ENCODE measurements at regions not wholly inside any gene's neighbourhood (a gene's known extent, or its start where the extent isn't known, plus 50 kb on each side); places are given as distances from the start of the nearest gene placed in this dataset.

DNA sequence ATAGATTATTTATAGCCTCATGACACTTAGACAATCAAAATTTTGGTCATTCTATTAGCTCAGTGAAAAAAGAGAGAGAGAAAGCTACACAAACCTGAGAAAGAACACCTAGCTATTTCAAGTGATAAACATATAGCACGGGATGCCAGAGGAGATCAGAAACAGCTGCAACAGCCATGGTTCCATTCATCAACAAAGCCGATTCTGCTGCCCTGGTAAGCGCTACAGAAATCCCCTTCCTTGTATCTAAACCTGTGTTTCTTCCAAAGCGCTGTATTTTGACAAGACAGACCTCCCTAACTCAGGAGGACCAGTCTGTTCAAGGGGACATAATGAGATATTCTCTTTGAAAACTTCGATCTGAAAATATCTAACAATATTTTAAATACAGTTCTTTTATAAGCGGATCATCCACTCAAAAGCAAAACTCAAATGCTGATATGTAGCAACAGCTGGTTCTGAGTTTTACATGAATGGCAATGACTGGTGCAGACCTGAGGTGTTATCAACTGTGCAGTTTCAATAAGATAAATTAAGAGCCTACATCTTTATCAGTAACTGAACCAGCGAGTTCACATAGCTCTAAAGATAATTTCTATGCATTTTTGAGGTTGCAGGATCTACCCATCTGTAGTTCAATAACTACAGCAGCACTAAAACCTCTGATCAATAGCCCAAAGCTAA, 447.8 kb downstream of the FRK start:
- no peaks in the 10 kb centered on the region for H3K36me3 ChIP-seq
- 72 to 75% methylated on average over 7 of the region's 7 CpGs for WGBS, 2 donors
- TF ChIP-seq POLR2A (IDR thresholded peaks at IDR 0.05) = no peak
- no peak for TF ChIP-seq POLR2AphosphoS5 (IDR thresholded peaks at IDR 0.05)
- no peak for TF ChIP-seq EP300 (IDR thresholded peaks at IDR 0.05)
- TF ChIP-seq, protein P1, sequence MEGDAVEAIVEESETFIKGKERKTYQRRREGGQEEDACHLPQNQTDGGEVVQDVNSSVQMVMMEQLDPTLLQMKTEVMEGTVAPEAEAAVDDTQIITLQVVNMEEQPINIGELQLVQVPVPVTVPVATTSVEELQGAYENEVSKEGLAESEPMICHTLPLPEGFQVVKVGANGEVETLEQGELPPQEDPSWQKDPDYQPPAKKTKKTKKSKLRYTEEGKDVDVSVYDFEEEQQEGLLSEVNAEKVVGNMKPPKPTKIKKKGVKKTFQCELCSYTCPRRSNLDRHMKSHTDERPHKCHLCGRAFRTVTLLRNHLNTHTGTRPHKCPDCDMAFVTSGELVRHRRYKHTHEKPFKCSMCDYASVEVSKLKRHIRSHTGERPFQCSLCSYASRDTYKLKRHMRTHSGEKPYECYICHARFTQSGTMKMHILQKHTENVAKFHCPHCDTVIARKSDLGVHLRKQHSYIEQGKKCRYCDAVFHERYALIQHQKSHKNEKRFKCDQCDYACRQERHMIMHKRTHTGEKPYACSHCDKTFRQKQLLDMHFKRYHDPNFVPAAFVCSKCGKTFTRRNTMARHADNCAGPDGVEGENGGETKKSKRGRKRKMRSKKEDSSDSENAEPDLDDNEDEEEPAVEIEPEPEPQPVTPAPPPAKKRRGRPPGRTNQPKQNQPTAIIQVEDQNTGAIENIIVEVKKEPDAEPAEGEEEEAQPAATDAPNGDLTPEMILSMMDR (IDR thresholded peaks at IDR 0.05) = no peak

DNA sequence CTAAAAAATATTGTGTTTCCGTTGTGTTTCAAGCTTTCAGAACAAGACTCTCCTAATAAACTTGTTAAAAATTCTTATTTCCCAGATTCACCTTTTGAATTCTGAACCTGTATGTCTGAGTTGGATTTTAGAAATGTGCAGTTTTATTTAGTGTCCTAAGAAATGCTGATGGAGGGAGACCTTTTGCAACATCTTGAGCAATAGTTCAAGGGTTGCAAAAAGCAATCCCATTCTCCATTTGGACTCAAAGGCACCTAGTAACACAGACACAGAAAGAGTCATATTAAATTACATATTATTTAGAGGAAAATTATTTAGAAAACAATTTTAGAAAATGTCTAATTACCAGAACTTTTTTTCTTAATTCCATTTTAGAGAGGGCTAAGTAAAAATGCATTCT, 448.5 kb downstream of the FRK start:
- TF ChIP-seq EP300 (IDR thresholded peaks at IDR 0.05) = no peak
- no peak for TF ChIP-seq POLR2AphosphoS5 (IDR thresholded peaks at IDR 0.05)
- no peak for TF ChIP-seq POLR2A (IDR thresholded peaks at IDR 0.05)
- TF ChIP-seq, protein P1 (IDR thresholded peaks at IDR 0.05) = no peak
- Histone ChIP-seq H3K36me3 (no peaks in the 10 kb centered on the region), H3K27me3 (no peaks in the 10 kb centered on the region), H3K27ac (no peak overlapping the region), H3K4me1 (no peaks in the 10 kb centered on the region), H3K4me3 (no peak overlapping the region), H3K9me3 (no peaks in the 10 kb centered on the region)
- intact Hi-C loops (cut with DNase I) = no loop called here
- 0 to 48% methylated on average over 1 of the region's 1 CpG for WGBS, 2 donors
- no peak for DNase-seq

More for the DNA sequence above, 447.8 kb downstream of the FRK start:
- no peaks in the 10 kb centered on the region for H3K9me3 ChIP-seq
- no peak for DNase-seq
- no peak overlapping the region for H3K27ac ChIP-seq
- H3K4me3 ChIP-seq = no peak overlapping the region
- H3K27me3 ChIP-seq = no peaks in the 10 kb centered on the region
- no peaks in the 10 kb centered on the region for H3K4me1 ChIP-seq
- intact Hi-C loops (cut with DNase I) = no loop called here

DNA sequence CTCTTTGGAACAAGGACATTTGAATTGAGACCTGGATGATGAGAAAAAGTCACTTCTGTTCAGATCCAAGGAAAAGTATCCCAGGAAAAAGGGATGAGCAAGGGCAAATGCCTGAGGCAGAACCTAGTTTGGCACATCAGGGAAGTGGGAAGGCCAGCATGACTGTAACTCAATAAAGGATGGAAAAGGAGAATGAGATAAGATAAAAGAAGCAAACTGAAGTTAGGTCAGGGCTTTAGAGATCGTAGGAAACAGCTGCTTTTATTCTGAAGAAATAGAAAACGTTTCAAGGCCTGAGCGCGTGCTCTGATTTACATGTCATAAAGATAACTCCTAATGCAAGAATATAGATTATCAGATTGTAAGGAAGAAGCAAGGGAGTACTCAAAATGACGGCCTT, 450.0 kb downstream of the FRK start:
- Histone ChIP-seq H3K27ac (no peak overlapping the region), H3K27me3 (no peaks in the 10 kb centered on the region), H3K36me3 (no peaks in the 10 kb centered on the region), H3K4me3 (no peak overlapping the region), H3K9me3 (no peaks in the 10 kb centered on the region), H3K4me1 (no peaks in the 10 kb centered on the region)
- 77 to 81% methylated on average over 5 of the region's 5 CpGs for WGBS, 2 donors
- DNase-seq = no peak
- TF ChIP-seq EP300 (IDR thresholded peaks at IDR 0.05) (no peak), POLR2AphosphoS5 (IDR thresholded peaks at IDR 0.05) (no peak), POLR2A (IDR thresholded peaks at IDR 0.05) (no peak)
- TF ChIP-seq, protein P1 (IDR thresholded peaks at IDR 0.05) = no peak
- intact Hi-C loops (cut with DNase I) = no loop called here

GRCh38 chr6:115609111-115609510, 451.6 kb downstream of the FRK start:
- no peak overlapping the region for H3K27ac ChIP-seq
- 86 to 88% methylated on average over 4 of the region's 4 CpGs for WGBS, 2 donors
- no peaks in the 10 kb centered on the region for H3K27me3 ChIP-seq
- H3K36me3 ChIP-seq = no peaks in the 10 kb centered on the region
- intact Hi-C loops (cut with DNase I) = no loop called here
- TF ChIP-seq EP300 (IDR thresholded peaks at IDR 0.05) = no peak
- no peak for TF ChIP-seq POLR2A (IDR thresholded peaks at IDR 0.05)
- TF ChIP-seq, protein P1 (IDR thresholded peaks at IDR 0.05) = no peak
- no peak for TF ChIP-seq POLR2AphosphoS5 (IDR thresholded peaks at IDR 0.05)
- no peak overlapping the region for H3K4me3 ChIP-seq
- no peak for DNase-seq
- no peaks in the 10 kb centered on the region for H3K9me3 ChIP-seq
- H3K4me1 ChIP-seq = no peaks in the 10 kb centered on the region

DNA sequence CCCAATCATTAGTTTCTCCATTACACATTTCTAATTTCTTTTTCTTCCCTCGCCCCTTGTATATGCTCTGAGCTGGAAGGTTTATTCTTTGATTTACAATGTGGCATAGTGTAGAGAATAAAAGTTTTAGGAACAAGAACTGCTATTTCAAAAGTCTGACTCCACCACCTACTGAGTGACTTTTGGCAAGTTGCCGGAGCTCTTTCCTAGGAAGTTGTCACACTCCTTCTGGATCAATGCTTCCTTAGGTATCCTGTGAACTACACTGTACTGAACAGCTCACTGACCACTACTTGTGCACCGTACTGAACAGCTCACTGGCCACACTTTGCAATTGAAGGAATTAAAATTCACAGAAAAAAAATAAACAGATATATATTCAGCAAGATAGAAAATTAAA, 458.2 kb downstream of the FRK start:
- TF ChIP-seq POLR2AphosphoS5 (IDR thresholded peaks at IDR 0.05) (no peak), POLR2A (IDR thresholded peaks at IDR 0.05) (no peak), EP300 (IDR thresholded peaks at IDR 0.05) (no peak)
- TF ChIP-seq, protein P1 (IDR thresholded peaks at IDR 0.05) = no peak
- Histone ChIP-seq H3K36me3 (no peaks in the 10 kb centered on the region), H3K27me3 (no peaks in the 10 kb centered on the region), H3K9me3 (peaks cover 0 to 4% (median 0%) of the 10 kb centered on the region in 4 donors), H3K27ac (no peak overlapping the region), H3K4me1 (no peaks in the 10 kb centered on the region), H3K4me3 (no peak overlapping the region)
- no peak for DNase-seq
- intact Hi-C loops (cut with DNase I) = no loop called here
- whole genome bisulfite sequencing, 2 donors = 84 to 85% methylated on average over 3 of the region's 3 CpGs
